Stimulated activated naive CD8-positive, alpha-beta T cell treated with anti-CD3 and anti-CD28 coated beads, Interleukin-15, Interleukin-2, amounts not matched to agents 100 U/mL and 50 U/mL, for 24 hours (primary cell): ENCODE measurements at regions not wholly inside any gene's neighbourhood (a gene's known extent, or its start where the extent isn't known, plus 50 kb on each side); places are given as distances from the start of the nearest gene placed in this dataset.
"Not testable (repeated sequence)": the region's sequence is repeated elsewhere in the genome, so short reads cannot be mapped to it uniquely, and the experiment has no call there.

Experiments used
- ATAC-seq: fragments of 150-1000 bp; cut with Tn5 transposase; one replicate; pipeline ENCODE4 v1.10.0; 2021
- DNase-seq: peaks from one replicate; pipeline ENCODE4 v3.0.0; 2021

DNA sequence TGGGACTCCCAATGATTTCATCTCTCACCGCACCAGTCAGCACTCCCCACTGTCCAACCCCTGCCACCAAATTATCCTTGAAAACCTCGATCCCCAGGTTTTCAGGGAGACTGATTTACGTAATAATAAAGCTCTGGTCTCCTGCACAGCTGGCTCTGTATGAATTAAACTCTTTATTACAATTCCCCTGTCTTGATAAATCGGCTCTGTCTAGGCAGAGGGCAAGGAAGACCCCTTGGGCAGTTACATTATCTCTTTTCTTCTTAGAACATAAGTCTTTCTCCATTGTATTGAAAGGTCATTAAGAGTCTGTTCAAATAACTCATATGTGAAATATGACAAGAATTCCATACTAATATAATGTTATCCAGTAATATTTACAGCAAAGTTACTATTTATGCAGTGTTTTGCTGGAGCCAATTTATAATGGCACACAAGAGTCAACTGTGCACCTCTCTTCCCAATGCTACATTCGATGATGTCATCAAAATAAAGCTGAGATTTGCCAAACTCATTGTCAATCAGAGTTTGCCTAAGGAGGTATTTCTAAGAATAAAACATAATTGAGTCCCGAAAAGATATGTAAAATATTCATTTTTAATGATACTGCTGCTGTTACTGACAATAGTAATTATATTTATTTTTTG is 1297.2 kb upstream of the LRRTM3 start:
- ATAC-seq, result no peak

DNA sequence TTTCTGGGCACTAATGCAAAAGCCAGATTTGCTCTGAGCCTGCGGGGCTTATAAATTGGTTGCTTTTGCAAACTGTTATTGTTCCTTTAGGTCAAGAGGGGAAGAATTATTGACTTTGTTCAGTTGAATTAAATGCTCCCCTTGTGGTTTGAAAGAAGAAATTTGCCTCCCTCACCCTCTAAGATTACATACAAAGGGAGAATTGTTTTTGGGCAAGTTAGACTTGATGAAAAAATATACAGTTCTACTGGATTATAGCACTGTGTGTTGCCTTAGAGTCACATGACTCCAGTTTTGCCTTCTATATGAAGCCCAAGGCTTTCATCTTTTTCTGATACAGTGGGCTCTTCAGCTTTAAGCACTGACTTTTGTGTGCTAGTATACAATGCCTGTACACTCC is 1265.8 kb upstream of the LRRTM3 start:
- no peak for DNase-seq

More for the DNA sequence above, 1297.2 kb upstream of the LRRTM3 start:
- DNase-seq, result no peak

DNA sequence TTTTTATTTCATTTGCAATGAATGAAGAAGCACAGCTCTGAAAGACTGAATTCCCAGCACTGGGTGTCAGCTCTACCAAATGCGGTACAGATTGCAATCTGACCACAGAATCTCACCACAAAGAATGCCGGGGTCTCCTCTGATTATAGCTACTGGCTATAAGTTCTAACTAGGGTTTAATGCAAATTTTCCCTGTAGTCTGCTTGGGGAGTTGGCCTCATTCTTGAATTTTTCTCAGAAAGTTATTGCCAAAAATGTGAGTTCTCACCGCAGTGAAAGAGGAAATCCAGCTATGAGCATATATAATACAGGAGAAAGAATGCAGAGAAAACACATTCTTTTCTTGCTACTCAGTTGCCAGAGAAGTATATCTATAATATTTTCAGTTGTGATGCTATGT is 1255.7 kb upstream of the LRRTM3 start:
- DNase-seq, result no peak
- no peak for ATAC-seq

More for the DNA sequence above, 1265.8 kb upstream of the LRRTM3 start:
- ATAC-seq, result no peak

DNA sequence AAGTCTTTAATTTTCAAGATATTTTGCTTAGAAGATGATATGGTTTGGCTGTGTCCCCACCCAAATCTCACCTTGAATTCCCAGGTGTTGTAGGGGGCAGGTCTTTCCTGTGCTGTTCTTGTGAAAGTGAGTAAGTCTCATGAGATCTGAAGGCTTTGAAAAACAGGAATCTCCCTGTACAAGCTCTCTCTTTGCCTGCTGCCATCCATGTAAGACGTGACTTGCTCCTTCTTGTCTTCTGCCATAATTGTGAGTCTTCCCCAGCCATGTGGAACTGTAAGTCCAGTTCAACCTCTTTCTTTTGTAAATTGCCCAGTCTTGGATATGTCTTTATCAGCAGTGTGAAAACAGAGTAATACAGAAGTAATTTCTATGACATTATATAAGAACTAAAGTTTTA is 1255.2 kb upstream of the LRRTM3 start:
- ATAC-seq, DNase-seq: not testable (repeated sequence)

DNA sequence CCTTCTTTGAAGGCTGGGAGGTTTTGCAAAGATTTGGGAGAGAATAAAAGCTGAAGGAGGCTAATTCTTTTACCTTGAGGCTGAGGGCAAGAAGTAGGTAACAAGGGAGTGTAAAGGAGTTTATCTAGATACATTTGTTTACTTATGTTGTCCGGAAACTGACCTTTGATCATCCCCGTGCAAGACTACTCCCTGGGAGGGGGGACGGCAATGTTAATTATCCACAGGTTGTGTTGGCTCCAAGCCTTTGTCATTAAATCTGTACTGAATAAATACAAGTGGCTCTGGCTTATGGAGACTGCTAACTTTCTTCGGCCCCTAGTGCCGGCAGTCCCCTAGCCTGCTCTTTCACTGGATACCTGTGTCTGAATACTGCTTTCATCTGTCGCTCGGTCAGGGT is 1250.6 kb upstream of the LRRTM3 start:
- DNase-seq, result no peak
- ATAC-seq, result no peak

DNA sequence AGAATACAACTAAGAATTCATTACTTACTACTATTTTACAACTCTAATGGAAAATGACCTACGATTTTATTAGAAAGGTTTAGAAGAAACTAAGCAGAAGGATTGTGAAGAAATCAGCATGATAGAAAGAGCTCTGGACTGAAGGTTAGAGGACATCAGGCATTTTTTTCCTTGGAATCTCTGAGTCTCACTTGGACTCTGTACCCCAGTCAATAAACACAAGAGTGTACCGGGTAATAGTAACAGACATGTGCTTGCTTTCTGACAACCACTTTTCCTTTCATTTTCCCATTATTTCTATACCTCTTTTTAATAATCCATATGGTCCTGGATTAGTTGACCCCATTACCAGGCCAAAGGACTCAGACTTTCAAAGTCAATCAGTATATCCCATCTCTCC is 1240.9 kb upstream of the LRRTM3 start:
- ATAC-seq, result no peak
- DNase-seq, result no peak

DNA sequence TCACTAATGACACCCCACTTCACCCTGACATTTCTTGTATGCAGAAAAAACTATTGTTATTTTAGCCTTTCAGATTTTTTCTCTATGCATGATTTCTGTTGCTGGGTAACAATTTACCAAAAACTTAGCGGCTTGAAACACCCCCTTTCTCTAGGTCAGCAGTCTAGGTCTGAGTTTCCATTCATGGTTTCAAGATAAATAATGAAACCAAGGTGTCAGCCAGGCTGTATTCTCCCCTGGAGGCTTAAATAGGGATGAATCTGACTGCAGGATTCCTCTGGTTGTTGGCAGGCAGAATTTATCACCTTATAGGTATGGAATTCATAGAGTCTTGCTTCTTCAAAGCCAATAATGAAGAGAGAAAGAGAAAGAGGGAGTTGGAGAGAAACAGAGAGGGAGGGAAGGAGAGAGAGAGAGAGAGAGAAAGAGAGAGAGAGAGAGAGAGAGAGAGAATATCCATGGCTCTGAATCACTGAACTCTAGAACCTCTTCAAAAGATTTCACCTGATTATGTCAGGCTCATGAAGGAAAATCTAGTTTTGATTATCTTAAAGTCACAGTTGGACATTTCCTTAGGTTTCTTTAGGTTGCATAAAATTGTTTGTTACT is 1224.6 kb upstream of the LRRTM3 start:
- no peak for ATAC-seq

DNA sequence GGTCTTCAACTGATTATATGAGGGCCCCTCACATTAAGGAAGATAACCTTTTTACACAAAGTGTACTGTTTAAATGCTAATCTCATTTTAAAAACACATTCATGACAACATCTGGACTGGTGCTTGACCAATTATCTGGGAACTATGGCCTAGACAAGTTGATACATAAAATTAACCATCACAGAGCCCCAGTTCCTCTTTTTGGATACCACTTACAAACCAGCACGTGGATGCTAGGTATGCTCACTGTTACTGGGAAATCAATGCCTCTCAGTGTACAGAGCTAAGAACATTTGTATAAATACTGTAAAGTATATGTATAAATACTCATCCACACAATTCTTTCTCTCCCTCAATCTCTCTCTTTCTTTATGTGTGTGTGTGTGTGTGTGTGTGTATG is 1217.8 kb upstream of the LRRTM3 start:
- no peak for DNase-seq
- ATAC-seq, result no peak

More for the DNA sequence above, 1224.6 kb upstream of the LRRTM3 start:
- DNase-seq, result no peak

DNA sequence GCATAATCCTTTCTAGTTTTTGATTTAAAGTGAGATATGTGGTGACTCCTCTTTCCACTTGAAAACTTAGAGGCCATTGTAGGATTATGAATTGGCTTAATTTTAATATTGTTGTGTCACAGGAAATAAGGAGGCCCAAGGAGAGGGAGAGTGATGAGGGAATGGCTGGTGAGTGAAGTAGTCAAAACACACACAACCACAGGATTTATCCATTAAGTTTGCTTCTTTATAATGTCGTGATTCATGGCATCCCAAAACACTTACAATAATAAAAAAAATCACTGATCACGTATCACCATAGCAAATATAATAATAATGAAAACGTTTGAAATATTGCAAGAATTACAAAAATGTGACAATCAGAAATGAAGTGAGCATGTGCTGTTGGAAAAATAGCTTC is 1215.5 kb upstream of the LRRTM3 start:
- ATAC-seq, result no peak
- no peak for DNase-seq

DNA sequence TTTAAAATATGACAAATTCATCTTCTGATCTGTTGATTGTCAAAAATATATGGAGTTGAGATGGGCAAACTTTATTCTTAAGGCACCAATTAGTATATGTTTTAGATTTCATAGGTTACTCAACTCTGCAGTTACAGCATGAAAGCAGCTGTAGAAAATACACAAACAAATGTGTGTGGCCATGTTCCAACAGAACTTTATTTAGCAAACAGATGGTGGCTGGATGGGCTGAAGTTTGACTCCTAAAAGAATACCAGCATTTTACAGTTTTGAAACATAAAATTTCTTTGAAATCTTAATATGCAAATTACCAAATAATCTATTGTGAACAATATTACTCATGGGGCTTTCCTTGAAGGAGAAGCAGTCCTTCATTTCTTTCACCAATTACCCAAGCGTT is 1206.0 kb upstream of the LRRTM3 start:
- ATAC-seq (no peak), DNase-seq (no peak)

DNA sequence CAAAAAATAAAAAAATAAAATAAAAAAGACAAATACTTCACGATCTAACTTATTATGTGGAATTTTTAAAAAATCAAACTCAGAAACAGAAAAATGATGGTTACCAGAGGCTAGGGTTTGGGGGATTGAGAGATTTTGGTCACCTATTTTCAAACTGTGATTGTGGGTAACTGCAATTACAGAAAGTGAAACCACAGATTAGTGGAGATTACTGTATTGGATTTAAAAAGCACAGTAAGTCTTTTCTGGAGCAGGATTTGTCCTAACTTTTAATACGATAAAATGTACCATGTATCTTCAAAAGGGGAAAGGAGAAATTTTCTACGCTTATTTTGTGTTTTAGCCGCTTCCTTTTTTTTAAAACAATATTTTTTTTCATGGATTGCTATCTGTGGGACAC is 1204.9 kb upstream of the LRRTM3 start:
- ATAC-seq (no peak), DNase-seq (no peak)

DNA sequence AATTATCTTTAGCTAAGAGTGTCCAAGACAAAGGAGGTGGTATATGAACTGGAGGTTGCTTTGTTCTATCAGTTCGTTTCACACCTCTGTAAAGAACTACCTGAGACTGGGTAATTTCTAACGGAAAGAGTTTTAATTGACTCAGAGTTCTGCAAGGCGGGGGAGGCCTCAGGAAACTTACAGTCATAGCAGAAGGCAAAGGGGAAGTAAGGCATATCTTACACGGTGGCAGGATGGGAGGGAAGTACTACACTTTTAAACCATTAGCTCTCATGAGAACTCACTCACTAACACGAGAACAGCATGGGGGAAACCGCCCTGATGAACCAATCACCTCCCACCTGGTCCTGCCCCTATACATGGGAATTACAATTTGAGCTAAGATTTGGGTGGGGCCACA is 1202.3 kb upstream of the LRRTM3 start:
- no peak for DNase-seq
- no peak for ATAC-seq

DNA sequence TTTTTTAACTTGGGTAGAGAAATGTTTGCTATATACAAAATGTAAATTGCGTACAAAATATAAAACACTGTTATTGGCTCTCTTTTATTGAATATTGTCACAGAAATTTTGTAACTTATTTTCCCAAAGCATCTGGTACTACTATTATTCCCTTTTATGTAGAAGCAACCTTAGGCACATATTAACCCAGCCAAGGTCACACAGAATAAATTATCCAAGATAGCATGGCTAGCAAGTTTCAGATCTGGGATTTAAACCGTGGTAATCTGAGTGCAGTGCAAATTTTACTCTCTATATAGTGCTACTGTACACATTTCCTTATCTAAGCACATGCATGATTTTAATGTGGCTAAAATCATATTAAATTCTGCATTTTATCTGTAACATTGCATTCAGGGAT is 1190.5 kb upstream of the LRRTM3 start:
- DNase-seq (no peak), ATAC-seq (no peak)

DNA sequence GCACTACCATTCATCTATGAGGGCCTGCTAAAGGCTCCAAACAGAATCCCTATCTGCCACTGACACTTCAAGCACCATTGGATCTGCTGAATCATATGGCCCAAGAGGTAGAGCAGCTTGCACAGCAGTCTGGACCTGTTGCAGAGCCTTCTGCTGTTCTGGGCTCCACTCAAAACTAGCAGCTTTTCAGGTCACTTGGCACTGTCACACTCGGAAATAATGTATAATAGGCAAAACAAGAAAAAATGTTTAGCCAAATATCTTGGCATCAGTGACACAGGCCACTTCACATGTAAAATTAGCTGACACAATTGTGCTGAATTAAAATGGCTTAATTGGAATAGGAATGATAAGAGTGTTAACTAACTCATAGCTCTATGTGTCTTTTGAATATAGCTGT is 1182.9 kb upstream of the LRRTM3 start:
- no peak for ATAC-seq
- no peak for DNase-seq

DNA sequence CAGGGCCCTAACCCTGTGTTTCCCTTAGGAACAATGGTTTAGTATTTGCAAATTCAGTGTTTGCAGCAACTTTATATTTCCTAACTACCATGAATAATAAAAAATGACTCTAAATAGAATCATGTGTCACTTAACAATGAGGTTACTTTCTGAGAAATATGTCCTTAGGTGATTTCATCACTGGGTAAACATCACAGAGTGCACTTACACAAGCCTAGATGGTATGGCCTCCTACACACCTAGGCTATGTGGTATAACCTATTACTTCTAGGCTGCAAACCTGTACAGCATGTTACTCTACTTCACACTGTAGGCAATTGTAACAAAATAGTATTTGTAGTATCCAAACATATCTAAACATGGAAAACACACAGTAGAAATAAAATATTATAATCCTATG is 1174.6 kb upstream of the LRRTM3 start:
- DNase-seq (no peak), ATAC-seq (no peak)

DNA sequence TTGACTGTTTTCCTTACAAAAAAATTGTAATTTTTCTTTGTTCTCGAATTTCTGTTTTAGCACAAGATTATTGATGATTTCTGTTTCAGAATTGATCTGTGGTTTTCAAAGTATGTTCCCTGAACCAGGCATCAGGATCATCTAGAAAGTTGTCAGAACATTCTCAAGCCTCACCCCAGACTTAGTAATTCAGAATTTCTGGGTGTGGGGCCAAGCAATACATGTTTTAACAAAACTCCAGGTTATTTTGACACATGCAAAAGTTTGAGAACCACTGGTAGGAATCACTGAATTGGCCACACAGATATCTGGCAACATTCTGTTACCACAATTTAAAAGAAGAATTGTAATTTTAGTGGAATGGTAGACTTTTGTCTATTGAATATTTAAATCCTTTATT is 1173.9 kb upstream of the LRRTM3 start:
- DNase-seq, result no peak
- ATAC-seq, result no peak

DNA sequence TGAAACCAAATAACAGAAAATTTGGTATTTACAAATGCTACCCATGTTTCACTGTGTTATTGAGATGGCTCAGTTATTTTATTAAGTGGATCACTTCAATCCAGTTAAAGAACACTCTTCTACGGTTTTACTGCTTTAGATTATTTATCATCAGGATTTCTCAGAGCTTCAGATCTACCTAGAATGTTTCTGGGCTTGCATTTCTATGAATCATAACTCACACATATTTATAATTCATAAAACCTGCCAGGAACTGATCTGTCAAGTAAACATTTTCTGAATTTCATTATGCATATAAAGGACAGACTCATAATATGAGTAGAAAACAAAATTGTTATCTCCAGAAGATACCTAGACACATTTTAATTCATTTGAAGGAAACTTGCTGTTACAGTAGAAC is 1172.3 kb upstream of the LRRTM3 start:
- DNase-seq (no peak), ATAC-seq (no peak)

DNA sequence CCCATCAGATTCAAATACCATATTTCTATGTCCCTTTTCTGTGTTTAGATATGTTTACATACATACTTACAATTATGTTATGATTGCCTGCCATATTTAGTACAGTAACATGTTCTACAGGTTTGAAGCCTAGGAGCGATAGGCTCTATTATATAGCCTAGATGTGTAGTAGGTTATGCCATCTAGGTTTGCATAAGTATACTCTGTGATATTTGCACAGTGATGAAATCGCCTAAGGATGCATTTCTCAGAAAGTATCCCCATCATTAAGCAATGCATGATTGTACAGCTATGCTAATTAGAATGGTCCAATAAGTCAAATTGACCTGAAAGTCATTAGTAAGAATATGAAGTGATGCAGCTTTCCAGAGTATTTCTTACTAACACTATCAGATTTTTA is 1171.7 kb upstream of the LRRTM3 start:
- no peak for ATAC-seq
- DNase-seq, result no peak

DNA sequence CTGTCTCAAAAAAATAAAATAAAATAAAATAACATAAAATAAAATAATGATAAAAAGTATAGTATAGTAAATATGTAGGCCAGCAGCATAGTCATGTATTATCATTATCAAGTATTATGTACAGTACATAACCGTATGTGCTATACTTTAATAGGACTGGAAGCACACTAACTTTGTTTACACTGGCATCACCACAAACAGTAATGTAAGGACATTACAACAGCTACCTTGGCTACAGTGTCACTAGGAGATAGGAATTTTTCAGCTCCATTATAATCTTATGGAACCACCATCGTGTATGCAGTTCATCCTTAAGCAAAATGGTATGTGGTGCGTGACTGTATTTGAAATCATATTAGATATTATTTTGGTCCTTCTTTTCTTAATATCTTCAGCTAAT is 1163.5 kb upstream of the LRRTM3 start:
- DNase-seq (no peak), ATAC-seq (no peak)

DNA sequence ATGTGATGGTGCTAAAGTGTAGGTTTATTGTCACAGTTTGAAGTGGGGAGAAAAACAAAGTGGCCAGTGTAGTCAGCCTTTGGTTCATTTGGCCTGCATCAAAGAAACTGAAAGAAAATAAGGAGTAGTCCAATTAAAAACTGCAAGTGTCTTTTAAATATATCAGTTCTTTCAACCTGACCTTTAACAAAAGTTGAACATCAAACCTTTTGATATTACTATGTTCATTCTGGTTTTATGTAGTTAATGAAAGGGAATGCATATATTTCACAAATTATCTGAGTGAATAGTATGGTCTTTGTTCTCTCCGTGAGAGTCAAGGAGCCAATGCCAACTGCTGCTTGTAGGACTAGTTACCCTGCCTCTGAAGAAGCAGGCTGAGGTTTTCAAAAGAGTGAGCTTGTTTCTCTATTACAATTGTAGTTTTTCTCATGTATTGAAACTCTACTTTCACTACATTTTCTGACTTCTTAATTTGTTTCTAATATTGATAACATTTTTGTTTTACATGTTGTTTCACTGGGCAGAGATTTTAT is 1160.8 kb upstream of the LRRTM3 start:
- no peak for ATAC-seq
- no peak for DNase-seq

DNA sequence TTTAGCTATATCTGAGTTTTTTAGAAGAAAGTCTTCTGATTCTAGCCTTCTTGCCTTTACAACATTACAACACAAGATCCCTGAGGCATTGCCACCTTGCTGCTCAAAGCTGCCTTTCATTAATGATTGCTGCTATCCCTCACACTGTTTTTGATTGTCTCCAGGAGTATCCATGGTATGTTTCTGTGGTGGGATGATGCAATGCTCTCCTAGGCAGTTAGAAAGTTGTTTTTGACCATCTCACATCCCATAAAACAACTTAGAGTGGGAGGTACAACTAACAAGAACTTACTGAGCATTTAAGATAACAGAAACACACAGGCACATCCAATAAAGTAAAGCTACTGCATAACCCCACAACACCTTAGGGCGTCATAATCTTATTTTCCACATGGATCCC is 1156.0 kb upstream of the LRRTM3 start:
- ATAC-seq (no peak), DNase-seq (no peak)

DNA sequence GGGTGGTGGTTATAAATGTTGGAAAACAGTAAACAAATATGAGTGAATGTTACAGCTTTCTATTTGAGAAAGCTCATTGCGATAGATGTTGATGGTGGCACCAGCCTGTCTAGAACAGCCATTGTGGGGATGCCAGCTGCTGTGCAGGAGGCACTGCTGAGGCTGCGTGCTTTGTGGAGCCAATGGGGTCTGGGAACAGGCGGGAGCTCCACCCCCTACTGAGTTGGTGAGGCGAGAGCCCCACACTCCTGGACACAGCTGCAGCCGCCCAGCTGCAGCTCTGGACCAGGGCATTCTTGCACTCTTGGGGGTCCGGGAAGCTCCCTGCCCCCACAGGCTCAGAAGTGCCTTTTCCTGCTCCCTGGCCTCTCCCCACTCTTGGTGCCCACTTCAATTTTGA is 1147.1 kb upstream of the LRRTM3 start:
- no peak for ATAC-seq
- no peak for DNase-seq

DNA sequence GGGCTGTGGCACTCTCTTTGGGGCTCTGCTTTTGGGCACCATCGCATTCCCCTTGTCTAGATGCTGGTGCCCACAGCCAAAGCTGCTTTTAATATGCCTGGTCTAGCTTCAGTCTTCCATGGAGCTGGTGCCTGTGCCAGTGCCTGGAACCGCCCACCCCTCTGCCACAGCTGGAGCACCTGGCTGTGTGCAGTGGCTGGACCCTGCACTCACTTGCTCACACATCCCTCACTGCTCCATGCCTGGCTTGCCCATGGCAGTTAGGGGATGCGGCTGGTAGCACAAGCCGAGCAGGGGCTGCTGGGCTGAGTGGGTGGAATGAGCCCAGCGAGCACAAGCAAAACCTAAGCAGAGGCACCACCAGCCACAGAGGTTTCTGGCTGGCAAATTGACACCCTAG is 1145.9 kb upstream of the LRRTM3 start:
- ATAC-seq (no peak), DNase-seq (no peak)

DNA sequence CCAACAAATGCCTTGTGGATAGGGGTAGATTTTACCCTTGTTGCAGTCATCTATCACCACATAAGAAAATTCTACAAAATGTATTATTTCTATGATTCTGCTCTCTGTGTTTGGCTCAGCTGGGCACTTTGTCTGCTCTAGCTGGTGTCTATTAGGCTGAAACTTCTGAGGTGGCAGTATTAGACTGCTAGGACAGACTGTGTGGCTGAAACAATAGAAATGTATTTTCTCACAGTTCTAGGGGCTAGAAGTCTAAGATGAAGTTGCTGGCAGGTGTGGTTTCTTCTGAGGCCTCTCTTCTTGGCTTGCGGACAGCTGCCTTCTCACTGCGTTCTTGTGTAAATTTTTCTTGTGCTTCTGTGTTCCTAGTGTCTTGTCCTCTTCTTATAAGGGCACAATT is 1139.6 kb upstream of the LRRTM3 start:
- ATAC-seq, result no peak
- DNase-seq, result no peak
